Frontal cortex (tissue), 3 donors: ENCODE measurements at regions not wholly inside any gene's neighbourhood (a gene's known extent, or its start where the extent isn't known, plus 50 kb on each side); places are given as distances from the start of the nearest gene placed in this dataset.
"Not testable (repeated sequence)": the region's sequence is repeated elsewhere in the genome, so short reads cannot be mapped to it uniquely, and the experiment has no call there.

Experiments
- DNase-seq, 2 donors: peaks; one replicate each; pipeline ENCODE4 v3.0.0; 2012; ENCODE audit warnings: low spot score in 2 of 2
- FAIRE-seq: peaks from 2 replicates; lab custom pipeline; 2012; peaks lifted over from hg19 to GRCh38; lab: Jason Lieb, UNC
- donor health status: control.
- donor health status: control.
- donor health status: control.

GRCh38 chr7:91511861-91512260 lies 247.6 kb downstream of the FZD1 start:
- FAIRE-seq, DNase-seq: not testable (repeated sequence)

DNA sequence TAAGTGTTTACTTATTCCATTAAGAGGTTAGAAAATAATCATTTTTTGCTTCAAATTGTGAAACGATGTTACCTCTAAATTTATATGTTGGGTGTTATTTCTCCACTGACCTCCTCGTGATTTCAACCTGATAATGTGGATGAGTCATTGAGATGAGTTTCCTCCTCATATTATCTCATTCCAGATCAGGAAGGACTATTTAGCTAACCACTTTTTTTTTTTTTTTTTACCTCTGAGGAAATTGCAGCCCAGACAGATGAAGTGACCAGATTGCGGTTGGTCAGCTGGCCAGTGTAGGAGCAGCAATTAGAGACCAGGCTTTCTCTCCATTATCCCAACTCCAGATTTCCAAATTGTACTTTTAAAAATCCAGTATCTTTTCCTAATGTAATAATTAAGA lies 248.7 kb downstream of the FZD1 start:
- no peak for FAIRE-seq
- no peak for DNase-seq

- DNase-seq: no peak
- FAIRE-seq: no peak
Observed at GRCh38 chr7:91514591-91514990, 250.4 kb downstream of the FZD1 start.

DNA sequence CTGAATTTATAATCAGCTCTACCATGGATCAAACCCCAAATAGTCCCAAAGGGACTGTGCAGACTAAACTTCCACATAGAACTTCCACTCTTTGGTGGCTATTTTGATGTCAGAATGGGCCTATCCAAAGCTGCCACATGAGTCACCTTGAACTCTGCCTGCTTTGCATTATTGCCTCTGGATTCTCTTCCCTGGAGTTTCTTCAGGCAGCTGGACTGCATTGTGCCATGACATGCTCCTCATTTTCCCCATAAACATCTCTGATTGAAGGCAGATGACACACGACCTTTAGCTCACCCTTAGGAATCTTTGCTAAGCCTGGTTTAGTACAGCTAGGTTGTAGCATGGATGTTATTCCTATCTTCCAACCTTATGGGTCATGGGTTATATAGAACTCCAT lies 251.7 kb downstream of the FZD1 start:
- no peak for DNase-seq
- FAIRE-seq: no peak

DNA sequence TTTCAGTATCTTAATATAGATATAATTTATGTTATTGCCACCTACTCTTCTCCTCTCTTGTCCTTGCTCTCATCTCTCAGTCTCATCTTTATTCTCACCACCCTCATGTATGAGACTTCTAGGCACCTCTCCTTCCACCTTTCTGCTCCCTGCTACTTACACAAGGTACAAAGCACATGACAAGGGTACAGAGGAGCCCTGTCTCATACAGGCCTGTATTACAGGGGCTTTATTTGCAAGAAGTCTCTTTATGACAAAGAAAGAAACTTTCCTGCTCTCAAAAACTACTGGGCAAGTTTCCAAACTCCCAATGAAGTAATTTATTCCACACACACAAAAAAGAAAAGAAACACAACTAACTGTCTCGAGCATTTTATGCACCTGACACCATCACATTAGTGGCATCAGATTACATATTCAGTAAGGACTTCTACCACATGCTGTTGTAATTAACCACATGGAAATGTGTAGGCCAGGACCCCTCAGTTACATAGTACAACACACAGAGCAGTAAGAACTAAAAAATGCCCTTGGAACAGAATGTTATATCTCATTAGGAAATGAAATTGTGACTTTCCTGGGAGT lies 253.1 kb downstream of the FZD1 start:
- FAIRE-seq (no peak), DNase-seq (no peak)

DNA sequence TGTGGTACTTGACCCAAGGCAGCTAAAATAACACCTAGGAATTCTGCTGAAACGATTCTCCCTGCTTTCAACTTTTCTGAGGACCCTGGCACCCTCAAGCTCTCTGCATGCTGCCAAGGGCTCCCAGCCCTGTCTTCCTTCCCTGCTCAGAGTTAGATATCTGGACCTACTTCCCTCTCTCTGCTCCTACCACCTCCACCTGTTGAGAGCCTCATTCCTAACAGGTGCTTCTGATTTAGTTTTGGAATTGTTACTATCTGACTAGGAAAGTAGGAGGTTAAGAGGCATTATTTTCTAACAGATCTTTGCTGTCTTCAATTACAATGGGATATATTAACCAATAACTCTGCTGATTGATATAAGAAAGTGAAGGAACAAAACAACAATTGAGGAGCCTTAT lies 253.8 kb downstream of the FZD1 start:
- DNase-seq (no peak), FAIRE-seq (no peak)

DNA sequence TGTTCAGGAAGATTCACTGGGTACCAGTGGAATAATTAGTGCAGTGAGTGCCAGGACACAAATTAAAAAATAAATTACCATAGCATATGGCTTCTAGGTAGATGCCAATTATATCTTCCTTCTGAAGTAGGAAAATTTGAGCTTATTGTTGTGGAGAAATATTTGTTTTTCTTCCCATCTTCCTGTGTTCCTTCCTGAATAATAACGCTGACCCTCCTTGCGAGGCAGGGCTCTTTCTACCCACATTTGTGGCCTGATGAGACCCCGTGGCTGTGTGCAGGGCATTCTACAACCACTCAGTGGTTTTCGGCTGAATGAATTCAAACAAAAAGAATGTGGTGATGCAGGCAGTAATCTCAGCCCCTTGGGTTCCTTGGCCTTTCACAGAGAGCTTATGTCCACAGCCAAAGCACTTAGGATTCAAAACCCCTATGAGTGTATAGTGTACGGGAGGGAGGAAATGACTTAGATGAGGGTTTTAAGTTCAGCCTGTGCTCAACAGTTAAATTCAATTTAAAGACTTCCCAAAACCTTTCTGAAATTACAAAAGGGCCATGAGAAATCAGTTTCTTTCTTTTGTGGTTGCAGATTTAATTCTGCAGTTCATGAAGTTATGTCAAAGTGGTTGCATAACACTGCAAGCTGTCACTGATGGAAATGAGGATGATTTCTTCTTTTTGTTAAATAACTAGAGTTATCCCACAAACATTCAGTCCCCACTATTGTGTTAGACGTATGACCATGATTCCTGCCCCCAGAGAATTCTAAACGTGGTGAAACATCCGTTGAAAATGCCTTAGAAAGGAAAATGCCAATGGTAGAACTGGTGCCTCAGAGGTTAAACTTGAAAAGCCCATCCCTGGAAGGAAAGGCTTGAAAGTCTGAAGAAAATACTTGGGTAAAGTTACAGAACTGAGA lies 255.3 kb downstream of the FZD1 start:
- DNase-seq: no peak

DNA sequence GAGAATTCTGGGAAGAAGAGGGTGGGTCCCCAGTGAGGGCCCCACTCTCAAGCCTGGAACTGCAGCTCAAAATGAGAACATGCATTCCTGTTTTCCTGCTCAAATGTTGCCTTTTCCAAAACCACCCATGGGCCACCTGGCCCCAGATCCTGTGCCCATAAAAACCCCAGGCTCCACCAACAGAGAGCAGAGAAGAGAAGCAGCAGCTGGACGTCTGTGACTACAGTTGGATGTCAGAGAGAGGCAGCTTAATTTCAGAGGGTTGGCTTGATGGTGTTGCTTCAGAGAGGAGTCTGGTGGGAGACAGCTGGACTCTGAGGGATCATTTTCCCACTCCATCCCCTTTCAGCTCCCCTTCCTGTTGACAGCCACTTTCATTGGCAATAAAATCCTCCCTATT lies 256.4 kb downstream of the FZD1 start:
- no peak for FAIRE-seq
- no peak for DNase-seq

More for the DNA sequence above, 255.3 kb downstream of the FZD1 start:
- no peak for FAIRE-seq

GRCh38 chr7:91526404-91526803 lies 262.2 kb downstream of the FZD1 start:
- FAIRE-seq (no peak), DNase-seq (no peak)

- DNase-seq (no peak), FAIRE-seq (no peak)
Observed at GRCh38 chr7:91527460-91527859, 263.2 kb downstream of the FZD1 start.

DNA sequence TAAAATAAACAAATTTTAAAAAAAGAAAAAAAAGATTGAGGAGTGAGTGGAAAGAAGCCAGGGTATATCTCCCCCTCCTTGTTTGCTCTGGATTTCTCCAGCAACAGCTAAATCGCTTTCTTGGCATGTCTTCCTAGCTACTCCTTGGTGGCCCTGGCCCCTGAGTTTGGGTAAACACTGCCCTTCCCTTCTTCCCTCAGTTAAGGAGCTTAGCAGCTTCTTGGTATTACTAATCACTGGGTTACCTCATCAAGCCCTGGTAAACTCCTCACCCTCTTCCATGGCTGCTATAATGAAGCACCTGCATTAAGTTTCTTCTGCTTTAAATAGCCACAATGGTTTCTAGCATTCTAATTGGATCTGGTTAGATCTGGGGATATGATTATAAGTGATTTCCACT lies 269.8 kb downstream of the FZD1 start:
- DNase-seq: no peak
- no peak for FAIRE-seq

GRCh38 chr7:91537260-91538152 lies 273.3 kb downstream of the FZD1 start:
- no peak for DNase-seq
- FAIRE-seq: no peak

GRCh38 chr7:91541641-91542040 lies 277.4 kb downstream of the FZD1 start:
- FAIRE-seq: no peak
- no peak for DNase-seq

DNA sequence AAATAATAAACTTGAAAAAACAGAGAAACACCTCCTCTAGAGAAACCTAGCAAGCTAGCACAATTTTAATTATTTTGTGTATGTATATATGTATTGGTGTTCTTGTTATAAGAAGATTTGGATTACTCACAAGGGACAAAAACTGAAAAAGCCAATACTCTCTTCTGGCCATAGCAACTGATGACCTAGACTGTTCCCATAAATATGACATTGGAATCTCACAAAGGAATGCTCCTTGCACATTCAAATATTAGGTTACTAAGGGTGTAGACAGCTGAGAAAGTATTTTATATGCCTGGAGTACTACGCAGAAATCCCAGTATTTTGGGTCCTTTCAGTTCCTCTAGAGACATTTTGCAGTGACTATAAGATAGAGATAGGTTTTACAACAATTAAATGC lies 279.4 kb downstream of the FZD1 start:
- DNase-seq (no peak), FAIRE-seq (no peak)

- DNase-seq: no peak
- FAIRE-seq: no peak
Observed at GRCh38 chr7:91549878-91550277, 285.6 kb downstream of the FZD1 start.

GRCh38 chr7:91550931-91551330 lies 286.7 kb downstream of the FZD1 start:
- no peak for DNase-seq
- FAIRE-seq: no peak

- no peak for DNase-seq
- no peak for FAIRE-seq
Observed at GRCh38 chr7:91551377-91552175, 287.3 kb downstream of the FZD1 start.

- DNase-seq (no peak), FAIRE-seq (no peak)
Observed at GRCh38 chr7:91553410-91553895, 289.2 kb downstream of the FZD1 start.

- DNase-seq (no peak), FAIRE-seq (no peak)
Observed at GRCh38 chr7:91554883-91555282, 290.6 kb downstream of the FZD1 start.

DNA sequence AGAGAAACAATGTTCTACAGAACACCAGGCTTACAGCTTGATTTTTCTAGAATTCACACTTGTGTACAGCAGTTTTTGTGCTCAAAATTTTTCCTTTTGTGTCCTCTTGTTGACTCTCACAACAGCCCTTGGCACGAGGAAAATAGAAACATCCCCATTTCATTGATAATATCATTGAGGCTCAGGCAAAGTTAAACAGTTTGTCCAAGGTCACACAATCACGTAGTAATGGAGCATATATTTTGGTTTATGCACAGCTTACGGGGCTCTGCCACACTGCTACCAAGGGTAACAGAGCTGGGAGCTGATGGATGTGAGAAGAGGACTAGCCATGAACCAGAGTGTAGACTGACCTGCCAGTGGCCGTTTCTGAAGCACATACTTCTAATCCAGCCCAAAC lies 292.0 kb downstream of the FZD1 start:
- DNase-seq (no peak), FAIRE-seq (no peak)
